GM21717 (cell line): ENCODE measurements at regions not wholly inside any gene's neighbourhood (a gene's known extent, or its start where the extent isn't known, plus 50 kb on each side); places are given as distances from the start of the nearest gene placed in this dataset.

Experiments
- ATAC-seq: cut with Tn5 transposase; IDR thresholded peaks from one replicate; pipeline ENCODE4 v1.9.1; 2021; ENCODE audit warnings: mild to moderate bottlenecking, moderate library complexity; ENCODE audit not compliant: unreplicated experiment

DNA sequence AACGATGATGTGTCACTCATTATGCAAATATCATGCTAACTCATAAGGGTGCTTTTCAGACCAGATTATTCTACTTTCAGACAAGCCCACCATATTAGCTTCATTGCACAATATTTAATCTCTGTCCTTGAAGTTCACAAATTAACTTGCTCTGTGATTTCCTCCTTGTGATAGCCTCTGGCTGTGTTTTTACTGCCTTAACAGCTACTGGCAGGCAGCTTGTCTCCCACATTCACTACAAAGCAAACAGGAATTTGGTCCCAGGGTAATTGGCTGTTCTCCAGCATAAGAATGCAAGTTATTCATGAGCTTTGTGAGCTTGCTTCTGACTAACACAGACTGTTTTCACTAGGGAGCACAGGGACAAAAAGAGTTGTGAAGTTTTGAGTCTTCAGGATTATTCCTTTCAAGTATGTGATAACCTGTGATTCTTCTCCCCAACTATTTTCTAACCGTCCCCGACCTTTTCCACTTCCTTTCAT is 87.9 kb upstream of the HMCN1 start:
- ATAC-seq, result no peak

DNA sequence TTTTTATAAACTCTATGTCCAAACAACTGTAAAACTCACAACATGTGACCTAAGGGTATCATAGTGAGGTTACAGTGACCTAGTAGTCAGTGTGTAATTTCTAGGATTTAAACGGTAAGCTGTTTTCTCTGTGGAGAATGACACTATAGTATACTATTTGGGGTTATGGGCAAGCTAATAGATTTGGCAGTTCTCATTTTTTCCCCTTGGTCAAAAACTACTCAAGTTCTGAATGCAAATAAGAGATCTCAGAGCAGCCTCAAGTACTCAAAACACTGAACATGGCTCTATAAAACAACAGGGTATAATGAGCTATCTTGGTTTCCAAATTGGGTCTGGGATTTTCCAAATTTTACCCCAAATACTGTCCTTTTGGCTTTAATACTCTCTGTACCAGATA is 88.5 kb upstream of the HMCN1 start:
- no peak for ATAC-seq

DNA sequence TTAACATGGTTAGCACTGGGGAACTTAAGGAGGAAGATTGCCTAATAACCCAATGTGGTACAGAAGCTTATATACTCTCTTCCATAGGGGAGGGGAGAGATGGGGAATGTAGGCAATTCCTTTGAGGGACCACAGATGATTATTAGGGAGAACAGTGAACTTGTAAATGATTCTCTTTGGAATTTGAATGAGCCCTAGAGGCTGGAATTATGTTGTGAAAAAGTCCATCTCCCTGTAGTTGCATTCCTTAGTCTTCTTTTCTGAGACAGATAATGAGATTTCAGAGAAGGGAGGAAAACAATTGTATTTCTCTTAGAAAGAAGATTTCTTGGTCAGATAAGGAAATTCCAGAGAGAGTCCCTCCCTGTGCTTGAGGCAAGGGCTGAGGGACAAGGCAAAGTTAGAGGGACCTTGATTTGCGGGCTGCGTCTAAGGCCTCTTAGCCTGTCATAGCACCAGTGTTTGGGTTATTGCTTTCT is 89.0 kb upstream of the HMCN1 start:
- ATAC-seq, result no peak

DNA sequence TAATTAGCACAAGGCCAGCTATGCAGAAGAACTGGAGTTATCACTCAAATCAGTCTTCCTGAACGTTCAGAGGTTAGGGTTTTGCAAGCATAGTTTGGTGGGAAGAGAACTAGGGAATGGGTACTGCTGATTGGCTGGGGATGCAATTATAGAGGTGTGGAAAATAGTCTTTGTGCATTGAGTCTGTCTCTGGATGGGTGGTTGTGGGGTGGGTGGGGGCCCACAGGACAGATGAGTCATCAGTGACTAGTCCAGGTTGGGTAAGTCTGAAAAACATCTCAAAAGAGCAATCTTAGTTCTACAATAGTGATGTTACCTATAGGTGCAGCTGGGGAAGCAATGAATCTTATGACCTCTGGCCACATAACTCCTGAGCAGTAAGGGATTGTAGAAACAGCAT is 89.7 kb upstream of the HMCN1 start:
- ATAC-seq, result no peak

DNA sequence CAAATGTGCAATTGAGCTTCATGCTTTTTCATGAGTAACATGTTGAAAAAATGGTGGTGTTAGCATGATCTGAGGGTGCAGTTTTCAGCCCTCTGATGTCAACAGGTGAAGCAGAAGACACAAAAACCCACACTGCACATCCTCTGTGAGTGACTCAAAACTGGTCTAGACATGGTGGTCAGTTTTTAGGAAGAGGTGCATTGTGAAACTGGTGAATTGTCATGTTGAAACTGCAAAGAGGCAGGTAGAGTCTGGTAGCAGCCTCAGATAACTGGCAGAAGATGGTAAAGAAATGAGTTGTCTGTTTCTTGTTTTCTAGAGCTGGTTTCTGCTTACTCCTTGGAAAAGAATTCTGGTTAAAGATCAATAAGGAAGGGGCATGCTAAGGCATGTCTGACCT is 97.3 kb upstream of the HMCN1 start:
- peak; percentile 100 for ATAC-seq

DNA sequence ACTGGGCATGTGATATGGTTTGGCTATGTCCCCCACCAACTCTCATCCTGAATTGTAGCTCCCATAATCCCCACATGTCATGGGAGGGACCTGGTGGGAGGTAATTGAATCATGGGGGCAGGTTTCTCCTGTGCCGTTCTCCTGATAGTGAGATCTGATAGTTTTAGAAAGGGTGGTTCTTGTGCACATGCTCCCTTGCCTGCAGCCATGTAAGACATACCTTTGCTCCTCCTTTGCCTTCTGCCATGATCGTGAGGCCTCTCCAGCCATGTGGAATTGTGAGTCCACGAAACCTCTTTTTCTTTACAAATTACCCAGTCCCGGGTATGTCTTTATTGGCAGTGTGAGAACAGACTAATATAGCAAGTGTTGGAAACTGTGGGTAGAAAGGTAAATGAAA is 99.5 kb upstream of the HMCN1 start:
- no peak for ATAC-seq

DNA sequence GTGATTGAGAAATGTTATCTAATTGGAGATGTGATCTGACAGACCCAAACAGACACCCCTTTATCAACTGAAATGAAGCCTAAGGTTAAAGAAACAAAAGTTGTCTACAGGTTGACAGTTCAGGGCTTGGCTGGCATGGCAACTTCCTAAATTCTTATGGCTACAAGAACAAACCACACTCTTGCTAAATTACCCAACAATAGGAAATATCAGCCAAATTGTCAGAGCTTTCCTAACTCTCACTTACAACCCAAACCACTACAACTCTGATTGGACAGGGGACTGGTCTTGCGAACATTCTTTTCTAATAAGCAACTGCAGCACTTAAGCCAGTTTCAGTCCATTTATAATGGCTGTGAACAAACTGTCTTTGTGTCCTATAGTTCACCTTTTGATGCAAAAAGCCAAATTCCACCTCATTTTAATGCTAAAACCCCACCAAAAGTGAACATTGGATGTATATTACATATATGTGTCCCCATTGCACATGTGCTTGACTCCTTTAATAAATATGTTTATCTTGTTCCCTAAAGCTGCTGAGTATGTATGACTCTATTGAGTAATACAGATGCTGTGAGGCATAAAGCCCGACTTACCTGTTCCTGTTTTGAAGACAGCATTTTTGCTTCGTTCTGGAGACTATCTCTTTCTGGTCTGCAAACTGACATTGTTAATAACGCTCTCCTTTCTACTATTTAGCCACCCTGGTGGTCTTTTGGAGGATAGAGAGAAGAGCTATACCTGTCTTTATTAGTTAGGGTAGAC is 101.3 kb upstream of the HMCN1 start:
- ATAC-seq, result no peak

DNA sequence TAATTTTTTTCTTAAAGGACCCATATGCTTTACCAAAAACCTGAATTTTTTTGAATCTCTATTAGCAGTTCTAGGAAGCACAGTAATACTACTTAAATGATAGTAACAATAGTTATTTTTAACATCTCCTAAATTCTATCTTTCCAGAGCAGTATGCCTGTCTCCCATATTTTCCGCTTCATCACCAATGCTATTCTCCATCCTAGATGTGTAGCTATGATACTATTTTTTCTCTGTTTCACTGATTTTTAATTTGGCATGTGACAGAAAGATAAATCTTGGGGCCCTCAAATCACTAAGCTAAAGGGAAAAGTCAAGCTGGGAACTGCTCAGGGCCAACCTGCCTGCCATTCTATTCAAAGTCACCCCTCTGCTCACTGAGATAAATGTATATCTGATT is 102.3 kb upstream of the HMCN1 start:
- ATAC-seq, result no peak

DNA sequence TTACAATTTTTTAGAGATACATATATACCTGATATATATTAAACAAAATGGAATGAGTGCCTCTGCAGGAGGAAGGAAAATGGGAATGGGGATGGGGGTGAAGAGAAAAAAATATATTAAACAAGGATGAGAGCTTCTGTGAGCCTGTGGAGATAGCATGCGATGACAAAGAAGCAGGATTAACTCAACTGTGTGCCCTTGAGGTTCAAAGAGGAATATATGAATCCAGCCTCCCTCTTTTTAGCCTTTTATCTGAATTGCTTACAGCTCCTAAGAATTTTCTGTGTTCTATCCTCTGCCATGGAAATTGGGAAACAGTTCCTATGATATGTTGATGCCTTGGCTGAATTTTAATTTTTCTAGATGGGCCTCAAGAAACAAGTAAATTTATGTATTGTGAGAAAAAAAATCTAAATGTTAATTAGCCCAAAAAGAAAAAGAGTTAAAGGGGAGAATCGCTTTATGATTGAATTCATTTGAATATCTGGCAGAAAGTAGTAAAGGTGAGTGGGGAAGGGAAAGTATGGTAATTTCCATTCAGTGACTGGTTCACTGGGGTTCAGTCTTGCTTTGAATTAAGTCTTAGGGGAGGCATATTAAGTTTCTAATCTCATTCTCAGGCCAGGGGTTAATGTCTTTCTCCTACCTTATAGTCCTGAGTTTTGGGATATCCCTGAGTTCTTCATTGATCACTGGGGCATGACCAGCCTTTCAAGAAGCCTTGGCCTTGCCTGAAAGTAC is 106.3 kb upstream of the HMCN1 start:
- ATAC-seq, result no peak

DNA sequence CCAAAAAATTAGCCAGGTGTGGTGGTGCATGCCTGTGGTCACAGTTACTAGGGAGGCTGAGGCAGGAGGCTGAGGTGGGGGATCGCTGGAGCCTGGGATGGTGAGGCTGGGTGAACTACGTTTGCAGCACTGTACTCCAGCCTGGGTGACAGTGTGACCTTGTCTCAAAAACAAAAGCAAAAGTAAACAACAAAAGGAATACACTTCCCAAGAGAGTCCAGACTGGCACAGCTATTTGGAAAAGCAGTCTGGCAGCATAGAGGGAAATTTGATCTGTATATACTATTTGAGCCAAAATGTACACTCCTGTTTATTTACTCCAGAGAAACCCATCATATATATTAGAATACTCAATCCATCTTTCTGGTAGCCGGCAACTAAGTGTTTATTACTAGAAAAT is 107.0 kb upstream of the HMCN1 start:
- no peak for ATAC-seq

DNA sequence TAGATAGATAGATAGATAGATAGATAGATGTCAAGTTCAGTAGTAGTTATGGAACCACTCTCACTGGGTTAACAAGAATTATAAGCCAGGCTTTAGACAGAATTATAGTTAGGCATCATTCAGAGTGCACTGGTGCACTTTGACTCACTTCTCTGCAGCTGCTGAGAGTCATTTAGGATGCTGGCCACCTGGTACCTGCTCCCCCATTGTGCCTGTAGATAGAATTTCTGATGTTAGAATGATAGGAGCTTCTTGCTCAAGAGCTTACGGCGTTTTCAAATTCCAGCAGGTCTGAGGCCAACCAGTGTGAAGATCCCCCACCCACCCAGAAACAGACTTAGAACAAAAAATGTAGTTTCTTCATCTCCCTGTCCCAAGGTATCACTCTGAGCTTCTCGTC is 107.8 kb upstream of the HMCN1 start:
- no peak for ATAC-seq

DNA sequence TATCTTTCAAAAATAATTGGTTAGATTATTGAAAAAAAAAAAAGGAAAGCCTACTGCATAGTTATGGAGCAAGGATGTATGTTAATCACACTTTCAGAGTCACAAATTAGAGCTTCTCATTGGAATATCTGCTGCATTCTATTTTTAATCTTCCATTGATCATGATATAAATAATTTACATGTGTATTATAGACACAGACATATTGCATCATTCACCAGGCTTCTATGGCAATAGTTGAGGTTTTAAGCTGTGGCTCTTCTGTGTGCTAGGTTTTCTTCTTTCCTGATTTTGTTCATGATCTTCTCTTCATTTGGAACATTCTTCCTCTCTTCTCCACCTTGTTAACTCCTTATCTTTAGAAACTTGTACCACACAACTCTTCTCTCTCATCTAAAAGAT is 123.2 kb upstream of the HMCN1 start:
- ATAC-seq, result no peak

DNA sequence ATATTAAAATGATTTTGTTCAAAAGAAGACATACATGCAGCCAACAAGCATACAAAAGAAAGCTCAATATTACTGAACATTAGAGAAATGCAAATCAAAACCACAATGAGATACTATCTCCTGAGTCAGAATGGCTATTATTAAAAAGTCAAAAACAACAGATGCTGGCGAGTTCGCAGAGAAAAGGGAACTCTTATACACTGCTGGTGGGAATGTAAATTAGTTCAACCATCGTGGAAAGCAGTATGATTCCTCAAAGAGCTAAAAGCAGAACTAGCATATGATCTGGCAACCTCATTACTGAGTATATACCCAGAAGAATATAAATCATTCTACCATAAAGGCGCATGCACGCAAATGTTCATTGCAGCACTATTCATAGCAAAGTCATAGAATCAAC is 126.0 kb upstream of the HMCN1 start:
- peak; percentile 84 for ATAC-seq

DNA sequence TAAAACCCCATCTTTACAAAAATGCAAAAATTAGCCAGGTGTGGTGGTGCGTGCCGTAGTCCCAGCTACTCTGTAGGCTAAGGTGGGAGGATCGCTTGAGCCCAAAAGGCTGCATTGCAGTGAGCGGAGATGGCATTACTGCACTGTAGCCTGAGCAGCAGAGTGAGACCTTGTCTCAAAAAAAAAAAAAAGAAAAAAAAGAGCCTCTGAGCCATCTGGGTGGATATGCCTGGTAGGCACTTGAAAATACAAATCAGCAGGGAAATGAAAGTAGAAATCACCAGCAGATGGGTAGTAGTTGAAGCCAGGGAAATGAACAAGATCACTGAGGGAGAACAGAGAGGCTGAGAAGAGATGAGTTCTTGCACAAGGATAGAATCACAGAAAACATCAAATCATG is 131.0 kb upstream of the HMCN1 start:
- ATAC-seq, result peak; percentile 75

DNA sequence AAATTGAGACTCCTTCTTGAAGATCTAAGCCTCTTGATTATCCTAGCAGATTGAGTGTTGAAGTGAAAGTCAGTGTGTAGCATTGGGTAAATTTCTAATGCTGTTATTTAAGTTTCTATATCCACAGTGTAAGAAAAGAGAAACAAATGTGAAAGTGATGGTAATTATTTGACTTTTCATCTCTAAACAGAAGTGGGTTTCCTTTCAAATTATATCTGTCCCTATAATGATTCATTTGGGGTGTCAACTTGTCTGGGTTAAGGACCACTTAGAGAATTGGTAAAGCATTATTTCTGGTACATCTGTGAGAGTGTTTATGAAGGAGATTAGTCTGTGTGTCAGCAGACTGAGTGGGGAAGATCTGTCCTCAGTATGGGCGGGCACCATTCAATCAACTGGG is 133.0 kb upstream of the HMCN1 start:
- peak; percentile 55 for ATAC-seq

DNA sequence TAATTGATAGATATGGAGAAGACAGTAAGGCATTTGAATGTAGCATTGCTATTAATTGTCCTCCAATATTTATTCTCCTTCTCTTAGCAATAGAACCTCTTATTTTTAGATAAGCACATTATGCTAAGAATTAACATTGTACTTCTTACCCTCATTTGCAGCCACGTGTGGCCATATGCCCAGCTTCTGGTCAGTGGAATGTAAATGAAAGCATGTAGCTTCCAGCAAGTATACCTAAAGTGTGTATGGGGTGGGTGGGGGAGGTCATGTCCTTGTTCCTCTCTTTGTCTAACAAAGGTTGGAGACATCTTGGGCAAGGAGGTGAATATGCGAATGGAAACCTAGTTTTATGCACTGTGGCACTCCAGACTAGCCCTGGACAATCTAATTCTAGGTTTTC is 133.6 kb upstream of the HMCN1 start:
- ATAC-seq, result no peak

DNA sequence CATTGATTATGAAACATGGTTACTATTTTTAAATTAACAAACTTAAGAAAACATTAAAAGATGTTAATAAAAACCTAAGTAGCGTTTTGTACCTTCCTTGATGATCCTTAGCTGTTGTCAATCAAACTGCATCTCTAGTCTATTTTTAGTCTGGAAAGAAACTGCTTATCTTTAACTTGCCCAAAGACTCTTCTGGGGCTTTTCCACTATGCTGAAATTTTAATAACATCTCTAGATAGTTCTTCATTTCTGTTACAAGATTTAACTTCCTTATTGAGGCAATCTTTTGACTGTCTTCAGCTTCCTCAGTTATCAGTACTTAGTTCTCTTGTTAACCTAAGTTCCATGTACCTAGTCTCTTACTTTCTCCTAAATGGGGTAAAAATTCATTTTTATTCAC is 135.9 kb upstream of the HMCN1 start:
- ATAC-seq, result no peak

DNA sequence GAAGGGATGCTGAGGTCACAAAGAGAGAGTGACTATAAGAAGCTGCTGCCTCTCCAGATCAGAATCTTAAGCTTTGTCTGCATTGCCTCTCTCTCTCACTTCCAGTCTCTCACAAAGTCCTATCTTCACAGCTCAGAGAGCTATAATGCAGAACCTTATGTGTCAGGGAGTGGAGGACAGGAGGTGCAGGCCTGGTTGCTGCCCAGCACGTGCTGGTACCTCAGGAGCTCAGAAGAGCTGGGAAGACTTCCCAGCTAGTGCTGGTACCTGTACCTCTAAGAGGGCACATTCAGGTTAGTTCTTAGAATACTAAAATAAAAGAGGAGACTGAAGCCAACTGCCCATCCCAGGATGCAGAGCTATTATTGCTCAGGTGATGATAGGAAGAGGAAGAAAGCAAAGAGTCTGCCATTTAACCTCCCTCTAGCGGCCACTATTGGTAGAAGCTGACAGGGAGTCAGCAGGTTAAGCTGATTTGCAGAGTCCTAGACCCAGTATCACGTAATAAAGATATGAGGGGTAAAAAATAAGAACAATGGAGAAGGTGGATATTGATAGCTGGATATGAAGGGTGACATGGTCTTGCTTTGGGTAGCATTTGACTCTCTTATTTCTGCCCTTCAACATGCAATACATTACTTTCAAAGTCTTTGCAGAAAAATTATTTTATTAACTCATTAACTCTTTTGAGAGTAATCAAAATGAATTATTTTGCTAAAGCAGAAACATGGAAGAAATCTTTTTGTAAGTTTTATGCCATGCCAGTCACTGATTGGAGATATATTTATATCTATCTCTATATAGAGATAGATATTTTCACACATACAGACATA is 138.1 kb upstream of the HMCN1 start:
- ATAC-seq, result peak; percentile 82

DNA sequence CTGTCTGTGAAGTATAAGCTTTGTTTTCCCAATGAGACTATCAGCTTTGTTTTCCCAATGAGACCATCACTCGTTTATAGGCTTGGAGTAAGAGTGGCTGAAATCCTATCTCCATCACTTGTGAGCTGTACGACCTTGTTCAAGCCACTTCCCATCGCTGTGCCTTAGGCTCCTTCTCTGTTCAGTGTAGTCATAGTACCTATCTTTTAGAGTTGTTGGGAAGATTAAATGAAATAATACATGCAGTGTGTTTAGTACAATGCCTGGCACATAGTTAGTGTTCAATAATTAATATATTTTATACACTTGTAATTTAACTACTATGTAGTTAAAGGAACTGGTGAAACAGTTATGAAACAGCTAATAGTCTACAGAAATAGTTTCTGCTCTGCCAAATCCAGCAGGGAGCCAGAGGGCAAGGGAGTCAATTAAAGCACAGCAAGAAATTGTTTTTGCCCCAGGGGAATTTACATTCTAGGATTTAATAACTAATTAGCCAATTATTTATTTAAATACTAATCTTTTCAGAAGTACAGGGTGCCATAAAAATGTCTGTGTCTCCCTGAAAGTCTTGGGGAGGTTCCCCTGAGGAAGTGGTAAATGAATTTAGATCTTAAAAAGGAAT is 139.3 kb upstream of the HMCN1 start:
- no peak for ATAC-seq

DNA sequence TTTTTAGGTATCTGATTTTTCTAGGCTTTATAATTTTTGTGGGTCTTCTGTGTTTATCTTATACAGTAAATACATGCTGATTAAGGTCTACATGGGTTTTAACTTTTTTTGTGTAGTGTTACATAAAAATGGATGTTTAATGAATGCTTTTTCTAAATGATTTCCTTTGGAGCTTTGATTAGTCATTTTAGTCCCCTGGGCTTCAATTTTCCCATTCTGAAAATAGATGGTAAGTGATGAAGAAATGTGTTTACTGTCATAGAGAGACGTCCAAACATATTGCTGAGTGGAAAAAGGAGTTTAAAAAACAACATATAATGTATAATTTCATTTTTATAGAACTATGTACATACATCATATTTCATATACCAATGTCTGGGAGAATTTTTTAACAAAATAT is 140.9 kb upstream of the HMCN1 start:
- no peak for ATAC-seq

DNA sequence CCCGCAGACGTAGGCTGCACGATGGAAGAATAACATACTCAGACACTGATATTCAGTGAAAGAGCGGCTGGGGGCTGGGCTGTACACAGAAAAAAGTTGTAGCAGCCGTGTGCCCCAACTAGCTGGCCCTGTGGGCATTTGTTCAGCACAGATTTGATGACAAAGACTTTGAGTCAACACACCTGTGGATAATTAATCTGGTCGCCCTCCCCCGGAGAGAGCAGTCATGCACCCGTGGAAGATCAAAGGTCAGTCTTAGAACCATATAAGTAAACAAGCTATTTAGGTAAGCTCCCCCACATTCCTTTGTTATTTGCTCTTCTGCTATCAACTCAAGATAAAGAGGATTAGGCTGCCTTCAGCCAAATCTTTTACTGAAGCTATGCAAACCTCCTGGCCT is 148.4 kb upstream of the HMCN1 start:
- no peak for ATAC-seq
